Ovary (tissue), 3 donors: ENCODE measurements at regions not wholly inside any gene's neighbourhood (a gene's known extent, or its start where the extent isn't known, plus 50 kb on each side); places are given as distances from the start of the nearest gene placed in this dataset.

Experiments
- CTCF ChIP-seq, 3 donors: fragments of 450-650 bp in 2 of 3; fragments of 200-600 bp in 1 of 3; IDR thresholded peaks; one replicate each; pipeline versions ENCODE4 v1.5.1 to v1.8.0; 2016 to 2022; ENCODE audit warnings: antibody characterized with exemption in 3 of 3, mild to moderate bottlenecking in 1 of 3
- POLR2A ChIP-seq: fragments of 450-650 bp; IDR thresholded peaks from one replicate; pipeline ENCODE4 v1.6.1; 2017; ENCODE audit warnings: antibody characterized with exemption, mild to moderate bottlenecking, moderate library complexity
- donor health status: DM: no; HTN: no; CAD: no.

DNA sequence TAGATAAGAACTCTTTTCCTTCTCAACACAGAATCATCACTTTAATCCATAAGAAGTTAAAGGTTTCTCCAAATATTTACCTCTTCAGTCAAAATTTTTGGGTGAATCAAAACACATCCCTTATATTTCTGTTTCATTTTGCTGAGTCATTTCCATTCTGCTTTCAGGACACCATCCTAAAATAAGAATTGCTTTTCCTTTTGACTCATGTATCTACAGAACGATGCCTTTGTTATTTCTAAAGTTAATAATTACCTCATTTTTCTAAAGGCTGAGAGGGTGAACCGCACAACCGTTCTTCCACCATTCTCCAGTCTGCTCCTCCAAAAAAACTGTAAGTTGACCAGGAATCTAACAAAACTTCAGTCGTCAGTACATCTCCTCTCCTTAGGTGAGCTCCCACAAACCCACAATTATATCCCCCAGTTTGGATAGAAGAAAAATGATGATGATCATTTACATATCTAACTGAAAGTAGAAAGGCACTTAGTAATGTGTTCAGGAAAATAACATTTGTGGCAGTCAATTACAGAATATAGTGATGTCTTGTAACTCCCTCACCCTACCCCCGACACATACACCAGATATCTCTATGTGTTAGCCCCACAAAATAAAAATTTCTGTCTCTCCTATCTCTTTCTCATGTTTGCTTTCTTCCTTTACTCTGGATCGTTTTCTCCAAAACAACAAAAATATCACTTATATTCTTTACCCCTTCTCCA lies 162.5 kb downstream of the RAD51AP2 start:
- TF ChIP-seq POLR2A = no peak
- no peak for TF ChIP-seq CTCF (IDR thresholded peaks at IDR 0.05)
